Adrenal gland (tissue), 9 donors: ENCODE measurements at regions not wholly inside any gene's neighbourhood (a gene's known extent, or its start where the extent isn't known, plus 50 kb on each side); places are given as distances from the start of the nearest gene placed in this dataset.

ENCODE experiments used
- DNase-seq, 7 donors: peaks; one replicate each; pipeline ENCODE4 v3.0.0-alpha.2; 2019 to 2020
- H3K27ac ChIP-seq, 5 donors: fragments of 200-600 bp; sonication (generic) in 4 of 5; 1 replicate in 3 of 5; 2 replicates in 2 of 5; pipeline versions ENCODE4 v1.5.1 to v1.8.0; 2016 to 2020; ENCODE audit warnings: mild to moderate bottlenecking in 1 of 5
- H3K27me3 ChIP-seq: fragments of 200-600 bp; 2 replicates; pipeline ENCODE4 v1.8.0; 2021
- H3K36me3 ChIP-seq, 2 donors: fragments of 200-600 bp; replicated peaks in 1 of 2; 1 replicate in 1 of 2; 2 replicates in 1 of 2; pipeline versions ENCODE4 v1.5.1 to v1.8.0; 2018 to 2022
- H3K4me1 ChIP-seq, 2 donors: fragments of 200-600 bp; replicated peaks in 1 of 2; 1 replicate in 1 of 2; 2 replicates in 1 of 2; pipeline versions ENCODE4 v1.5.1 to v1.8.0; 2018 to 2021
- H3K4me3 ChIP-seq, 4 donors: fragments of 200-600 bp; sonication (generic) in 3 of 4; one replicate each; pipeline ENCODE4 v1.5.1; 2016 to 2018
- H3K9me3 ChIP-seq, 3 donors: fragments of 200-600 bp; sonication (generic) in 1 of 3; replicated peaks in 1 of 3; 1 replicate in 2 of 3; 2 replicates in 1 of 3; pipeline versions ENCODE4 v1.5.1 to v1.8.0; 2016 to 2021
- POLR2A ChIP-seq, 2 donors: fragments of 450-650 bp; IDR thresholded peaks; one replicate each; pipeline ENCODE4 v1.6.1; 2017; ENCODE audit warnings: antibody characterized with exemption in 2 of 2, mild to moderate bottlenecking in 2 of 2, moderate library complexity in 1 of 2
- WGBS, 4 donors: extraction: QIAGEN DNeasy Blood & Tissue Kit in 2 of 4; methylation state at CpG; one replicate each; pipeline versions ENCODE4 v1.1.5 to v1.1.7; 2013 to 2017; 5-methylcytosine and 5-hydroxymethylcytosine counted together
- intact Hi-C, 2 donors: fragments of 100-400 bp; cut with DNase I; formaldehyde crosslinking; loops; one replicate each; pipeline versions ENCODE4 v1.14.1 to v1.15.0; 2022 to 2023
- TF ChIP-seq, protein P1 (sequence below), 6 experiments: fragments of 450-650 bp in 4 of 6; fragments of 200-600 bp in 2 of 6; sonication (generic) in 1 of 6; IDR thresholded peaks; 1 replicate in 5 of 6; 2 replicates in 1 of 6; pipeline versions ENCODE4 v1.5.1 to v1.8.0; 2016 to 2021; ENCODE audit warnings: antibody characterized with exemption in 6 of 6, mild to moderate bottlenecking in 2 of 6, moderate library complexity in 1 of 6
- donor health status: healthy with polysubstance abuse.
- donor health status: Bipolar disorder and iron deficiency.
- donor health status: DM: yes; HTN: yes; CAD: no.
- donor health status: DM: no; HTN: no; CAD: no.
- donor health status: DM: no; HTN: no; CAD: no.

DNA sequence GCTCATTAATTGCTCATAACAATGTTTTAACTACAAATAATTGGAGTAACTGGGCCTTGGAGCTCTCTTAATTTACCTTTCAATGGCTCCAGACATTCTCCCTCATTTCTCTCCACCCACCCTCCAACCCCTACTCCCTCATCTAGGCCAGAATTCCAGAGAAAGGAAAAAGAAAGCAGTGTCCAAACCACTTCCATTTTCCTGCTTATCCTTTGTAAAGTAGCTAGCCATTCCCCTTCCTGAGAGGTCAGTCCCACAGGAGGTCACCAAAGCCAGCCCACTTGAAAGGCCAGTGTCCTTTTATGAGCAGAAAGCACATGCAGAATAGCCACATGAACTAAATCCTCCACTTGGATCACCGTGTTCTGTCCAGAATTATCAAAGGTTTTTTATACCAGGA, 404.8 kb upstream of the FAT3 start:
- WGBS, 4 donors, result 64 to 89% (median 78%) methylated on average over 1 of the region's 1 CpG
- Histone ChIP-seq H3K36me3 (no peaks in the 10 kb centered on the region), H3K27ac (no peak overlapping the region), H3K4me1 (no peaks in the 10 kb centered on the region), H3K4me3 (no peak overlapping the region), H3K27me3 (no peaks in the 10 kb centered on the region), H3K9me3 (no peaks in the 10 kb centered on the region)
- intact Hi-C loops, result no loop called here
- TF ChIP-seq POLR2A (IDR thresholded peaks at IDR 0.05), result no peak
- TF ChIP-seq, protein P1, sequence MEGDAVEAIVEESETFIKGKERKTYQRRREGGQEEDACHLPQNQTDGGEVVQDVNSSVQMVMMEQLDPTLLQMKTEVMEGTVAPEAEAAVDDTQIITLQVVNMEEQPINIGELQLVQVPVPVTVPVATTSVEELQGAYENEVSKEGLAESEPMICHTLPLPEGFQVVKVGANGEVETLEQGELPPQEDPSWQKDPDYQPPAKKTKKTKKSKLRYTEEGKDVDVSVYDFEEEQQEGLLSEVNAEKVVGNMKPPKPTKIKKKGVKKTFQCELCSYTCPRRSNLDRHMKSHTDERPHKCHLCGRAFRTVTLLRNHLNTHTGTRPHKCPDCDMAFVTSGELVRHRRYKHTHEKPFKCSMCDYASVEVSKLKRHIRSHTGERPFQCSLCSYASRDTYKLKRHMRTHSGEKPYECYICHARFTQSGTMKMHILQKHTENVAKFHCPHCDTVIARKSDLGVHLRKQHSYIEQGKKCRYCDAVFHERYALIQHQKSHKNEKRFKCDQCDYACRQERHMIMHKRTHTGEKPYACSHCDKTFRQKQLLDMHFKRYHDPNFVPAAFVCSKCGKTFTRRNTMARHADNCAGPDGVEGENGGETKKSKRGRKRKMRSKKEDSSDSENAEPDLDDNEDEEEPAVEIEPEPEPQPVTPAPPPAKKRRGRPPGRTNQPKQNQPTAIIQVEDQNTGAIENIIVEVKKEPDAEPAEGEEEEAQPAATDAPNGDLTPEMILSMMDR (IDR thresholded peaks at IDR 0.05), result no peak
- no peak for DNase-seq

DNA sequence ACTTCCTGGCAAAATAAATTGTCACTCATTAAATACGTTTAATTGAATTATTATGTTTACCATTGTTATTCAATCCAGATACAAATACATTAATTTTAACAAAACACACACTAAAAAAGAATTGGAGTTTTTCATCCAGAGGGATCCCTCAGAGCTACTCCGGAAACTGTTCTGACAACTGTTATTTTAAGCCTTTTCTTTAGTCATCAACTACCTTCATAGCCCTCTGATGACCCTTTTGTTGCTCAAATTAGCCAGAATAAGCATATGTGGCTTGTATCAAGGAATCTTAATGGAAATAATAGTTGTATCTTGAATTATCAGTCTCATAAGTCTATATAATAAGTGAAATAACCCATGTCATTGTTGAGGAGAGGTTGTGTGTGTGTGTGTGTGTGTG, 405.4 kb upstream of the FAT3 start:
- intact Hi-C loops, result no loop called here
- Histone ChIP-seq H3K4me1 (no peaks in the 10 kb centered on the region), H3K36me3 (no peaks in the 10 kb centered on the region), H3K27ac (no peak overlapping the region), H3K4me3 (no peak overlapping the region), H3K27me3 (no peaks in the 10 kb centered on the region), H3K9me3 (no peaks in the 10 kb centered on the region)
- TF ChIP-seq, protein P1 (IDR thresholded peaks at IDR 0.05), result no peak
- TF ChIP-seq POLR2A (IDR thresholded peaks at IDR 0.05), result no peak
- DNase-seq, result no peak
- 69 to 76% (median 72%) methylated on average over 2 of the region's 2 CpGs for WGBS, 4 donors

DNA sequence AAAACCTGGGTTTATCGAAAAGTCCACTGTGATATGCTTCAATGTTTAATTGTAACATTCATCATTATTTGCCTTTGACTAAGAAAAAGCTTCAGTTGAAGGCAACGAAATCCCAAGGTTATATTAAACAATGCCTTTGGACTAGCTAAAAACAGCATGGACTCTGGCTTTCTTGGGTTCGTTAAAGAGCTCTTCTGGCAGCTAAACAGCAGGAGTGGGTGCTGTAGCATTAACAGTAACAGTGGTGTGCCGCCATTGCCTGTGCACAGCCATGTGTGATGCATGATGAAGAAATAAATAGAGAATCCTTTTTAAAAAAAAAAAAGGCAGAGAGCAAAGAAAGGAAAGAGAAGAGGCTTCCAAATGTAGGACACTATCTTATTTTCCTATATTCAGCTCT, 406.6 kb upstream of the FAT3 start:
- Histone ChIP-seq H3K4me3 (no peak overlapping the region), H3K27me3 (no peaks in the 10 kb centered on the region), H3K9me3 (no peaks in the 10 kb centered on the region), H3K4me1 (no peaks in the 10 kb centered on the region), H3K27ac (no peak overlapping the region), H3K36me3 (no peaks in the 10 kb centered on the region)
- intact Hi-C loops, result no loop called here
- DNase-seq, result no peak
- TF ChIP-seq, protein P1 (IDR thresholded peaks at IDR 0.05), result no peak
- TF ChIP-seq POLR2A (IDR thresholded peaks at IDR 0.05), result no peak
- WGBS, 4 donors, result 61 to 72% (median 64%) methylated on average over 4 of the region's 4 CpGs

DNA sequence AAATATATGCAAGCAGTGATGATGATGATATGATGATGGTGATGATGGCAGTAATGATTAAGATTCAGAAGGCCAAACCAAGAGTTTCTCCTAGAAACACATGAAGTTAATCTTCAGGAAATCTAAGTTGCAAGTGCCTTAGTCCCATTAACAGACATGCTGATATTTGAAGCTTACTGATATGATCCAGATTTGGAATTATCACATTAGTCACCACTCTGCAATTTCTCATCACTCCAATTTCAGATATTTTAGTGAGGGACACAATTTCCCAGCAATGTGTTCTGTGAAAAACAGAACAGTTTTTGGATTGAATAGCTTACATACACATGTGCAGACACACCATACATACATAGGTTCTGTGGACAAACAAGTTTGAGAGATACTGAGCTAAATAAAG, 411.4 kb upstream of the FAT3 start:
- Histone ChIP-seq H3K4me1 (no peaks in the 10 kb centered on the region), H3K36me3 (no peaks in the 10 kb centered on the region), H3K27ac (no peak overlapping the region), H3K4me3 (no peak overlapping the region), H3K27me3 (no peaks in the 10 kb centered on the region), H3K9me3 (no peaks in the 10 kb centered on the region)
- DNase-seq, result no peak
- intact Hi-C loops, result no loop called here
- TF ChIP-seq, protein P1 (IDR thresholded peaks at IDR 0.05), result no peak
- TF ChIP-seq POLR2A (IDR thresholded peaks at IDR 0.05), result no peak
